ENCODE measurements at regions not wholly inside any gene's neighbourhood (a gene's known extent, or its start where the extent isn't known, plus 50 kb on each side); places are given as distances from the start of the nearest gene placed in this dataset.

- no peak for DNase-seq
Measured at GRCh38 chr2:7830616-7831015, 851.2 kb upstream of the ID2 start.

GRCh38 chr2:7835151-7835550 lies 846.7 kb upstream of the ID2 start:
- DNase-seq = no peak

GRCh38 chr2:7835693-7836680 lies 845.9 kb upstream of the ID2 start:
- peak; percentile 33 for DNase-seq

- no peak for DNase-seq
Measured at GRCh38 chr2:7837237-7837760, 844.6 kb upstream of the ID2 start.

GRCh38 chr2:7838669-7839068 lies 843.2 kb upstream of the ID2 start:
- DNase-seq = no peak

- no peak for DNase-seq
Measured at GRCh38 chr2:7840651-7841380, 841.0 kb upstream of the ID2 start.

- DNase-seq = no peak
Measured at GRCh38 chr2:7841751-7842150, 840.1 kb upstream of the ID2 start.

- no peak for DNase-seq
Measured at GRCh38 chr2:7844414-7844965, 837.4 kb upstream of the ID2 start.

GRCh38 chr2:7845332-7845731 lies 836.5 kb upstream of the ID2 start:
- no peak for DNase-seq

GRCh38 chr2:7846607-7847006 lies 835.2 kb upstream of the ID2 start:
- no peak for DNase-seq

GRCh38 chr2:7847321-7847720 lies 834.5 kb upstream of the ID2 start:
- no peak for DNase-seq

- DNase-seq = no peak
Measured at GRCh38 chr2:7849027-7849426, 832.8 kb upstream of the ID2 start.

- DNase-seq = no peak
Measured at GRCh38 chr2:7849531-7849930, 832.3 kb upstream of the ID2 start.

- DNase-seq = no peak
Measured at GRCh38 chr2:7852546-7852945, 829.3 kb upstream of the ID2 start.

GRCh38 chr2:7857904-7858303 lies 824.0 kb upstream of the ID2 start:
- DNase-seq = no peak

GRCh38 chr2:7858624-7859023 lies 823.2 kb upstream of the ID2 start:
- no peak for DNase-seq

GRCh38 chr2:7860693-7861092 lies 821.2 kb upstream of the ID2 start:
- no peak for DNase-seq

GRCh38 chr2:7861910-7862702 lies 819.8 kb upstream of the ID2 start:
- no peak for DNase-seq

GRCh38 chr2:7866104-7866503 lies 815.8 kb upstream of the ID2 start:
- DNase-seq = no peak

- DNase-seq = peak; percentile 61
Measured at GRCh38 chr2:7866825-7867224, 815.0 kb upstream of the ID2 start.

- DNase-seq = peak; percentile 41
Measured at GRCh38 chr2:7867867-7868266, 814.0 kb upstream of the ID2 start.

GRCh38 chr2:7868836-7869235 lies 813.0 kb upstream of the ID2 start:
- no peak for DNase-seq

- peak; percentile 65 for DNase-seq
Measured at GRCh38 chr2:7876445-7876844, 805.4 kb upstream of the ID2 start.
